ENCODE measurements at regions not wholly inside any gene's neighbourhood (a gene's known extent, or its start where the extent isn't known, plus 50 kb on each side); places are given as distances from the start of the nearest gene placed in this dataset.

GRCh38 chr7:35499226-35499625 lies 195.7 kb downstream of the HERPUD2 start:
- no peak for DNase-seq (ENCODE audit: low spot score)

- DNase-seq (ENCODE audit: low spot score): no peak
These were observed 196.5 kb downstream of the HERPUD2 start for GRCh38 chr7:35498416-35498815.

- no peak for DNase-seq (ENCODE audit: low spot score)
These were observed 199.1 kb downstream of the HERPUD2 start for GRCh38 chr7:35495844-35496243.

GRCh38 chr7:35495377-35495776 lies 199.6 kb downstream of the HERPUD2 start:
- DNase-seq (ENCODE audit: low spot score): no peak

- DNase-seq (ENCODE audit: low spot score): no peak
These were observed 200.5 kb downstream of the HERPUD2 start for GRCh38 chr7:35494407-35494806.

GRCh38 chr7:35492451-35493175 lies 202.3 kb downstream of the HERPUD2 start:
- no peak for DNase-seq (ENCODE audit: low spot score)

GRCh38 chr7:35491233-35491632 lies 203.7 kb downstream of the HERPUD2 start:
- no peak for DNase-seq (ENCODE audit: low spot score)

- no peak for DNase-seq (ENCODE audit: low spot score)
These were observed 207.1 kb downstream of the HERPUD2 start for GRCh38 chr7:35487841-35488240.

GRCh38 chr7:35487402-35487801 lies 207.5 kb downstream of the HERPUD2 start:
- DNase-seq (ENCODE audit: low spot score): no peak

GRCh38 chr7:35485436-35485835 lies 209.5 kb downstream of the HERPUD2 start:
- no peak for DNase-seq (ENCODE audit: low spot score)

- DNase-seq (ENCODE audit: low spot score): no peak
These were observed 211.4 kb downstream of the HERPUD2 start for GRCh38 chr7:35483568-35483967.

- DNase-seq (ENCODE audit: low spot score): no peak
These were observed 212.7 kb downstream of the HERPUD2 start for GRCh38 chr7:35482231-35482630.

GRCh38 chr7:35480806-35481205 lies 214.1 kb downstream of the HERPUD2 start:
- DNase-seq (ENCODE audit: low spot score): no peak

- DNase-seq (ENCODE audit: low spot score): no peak
These were observed 217.3 kb downstream of the HERPUD2 start for GRCh38 chr7:35477609-35478008.

- no peak for DNase-seq (ENCODE audit: low spot score)
These were observed 220.2 kb upstream of the TBX20 start for GRCh38 chr7:35474100-35474499.

- no peak for DNase-seq (ENCODE audit: low spot score)
These were observed 214.7 kb upstream of the TBX20 start for GRCh38 chr7:35468606-35469005.

- DNase-seq (ENCODE audit: low spot score): no peak
These were observed 213.6 kb upstream of the TBX20 start for GRCh38 chr7:35467456-35467978.

GRCh38 chr7:35465791-35466336 lies 212.0 kb upstream of the TBX20 start:
- no peak for DNase-seq (ENCODE audit: low spot score)

- DNase-seq (ENCODE audit: low spot score): no peak
These were observed 209.9 kb upstream of the TBX20 start for GRCh38 chr7:35463751-35464150.

- no peak for DNase-seq (ENCODE audit: low spot score)
These were observed 209.3 kb upstream of the TBX20 start for GRCh38 chr7:35463176-35463700.

- no peak for DNase-seq (ENCODE audit: low spot score)
These were observed 200.9 kb upstream of the TBX20 start for GRCh38 chr7:35454575-35455385.

- DNase-seq (ENCODE audit: low spot score): no peak
These were observed 196.7 kb upstream of the TBX20 start for GRCh38 chr7:35450456-35451214.
